ENCODE measurements at regions not wholly inside any gene's neighbourhood (a gene's known extent, or its start where the extent isn't known, plus 50 kb on each side); places are given as distances from the start of the nearest gene placed in this dataset.

GRCh38 chr6:43941174-43941573, 171.2 kb downstream of the VEGFA start:
- no peak overlapping the region for H2AFZ ChIP-seq (ENCODE audit: low read length)
- ATAC-seq, result no peak
- POLR2A ChIA-PET, result interaction anchor here (2.1 kb wide), 1 partner anchor 14 kb away, joined by 6 read pairs; no protein-coding TSS in a partner anchor
- TF ChIP-seq ARHGAP35 (CRISPR knock-in tag; IDR thresholded peaks at IDR 0.05; ENCODE audit: borderline replicate concordance), result no peak
- no peak for TF ChIP-seq HOXA5 (CRISPR knock-in tag; IDR thresholded peaks at IDR 0.05)
- TF ChIP-seq ATF1 (CRISPR knock-in tag; IDR thresholded peaks at IDR 0.05), result no peak
- no peak for TF ChIP-seq ZXDC (CRISPR knock-in tag; IDR thresholded peaks at IDR 0.05)
- no peak for TF ChIP-seq NCOA5 (CRISPR knock-in tag; IDR thresholded peaks at IDR 0.05)
- TF ChIP-seq TSC22D2 (CRISPR knock-in tag; IDR thresholded peaks at IDR 0.05; ENCODE audit: borderline replicate concordance), result no peak
- TF ChIP-seq AFF4 (CRISPR knock-in tag; IDR thresholded peaks at IDR 0.05), result no peak
- no peak for TF ChIP-seq ZNF451 (CRISPR knock-in tag; IDR thresholded peaks at IDR 0.05)
- TF ChIP-seq CEBPZ (IDR thresholded peaks at IDR 0.05; ENCODE audit: low read length), result no peak
- no peak for TF ChIP-seq GFI1 (CRISPR knock-in tag; IDR thresholded peaks at IDR 0.05; ENCODE audit: borderline replicate concordance)
- TF ChIP-seq ZNF724P (CRISPR knock-in tag; IDR thresholded peaks at IDR 0.05; ENCODE audit: borderline replicate concordance), result no peak
- no peak for TF ChIP-seq CREB3 (CRISPR knock-in tag; IDR thresholded peaks at IDR 0.05)
- TF ChIP-seq ZNF17 (CRISPR knock-in tag; IDR thresholded peaks at IDR 0.05), result no peak
- TF ChIP-seq ZNF549 (CRISPR knock-in tag; IDR thresholded peaks at IDR 0.05), result no peak
- no peak for TF ChIP-seq ZNF235 (CRISPR knock-in tag; IDR thresholded peaks at IDR 0.05; ENCODE audit: borderline replicate concordance)

More at GRCh38 chr6:43941174-43941573, 171.2 kb downstream of the VEGFA start:
- BruUV-seq (replicated peaks), result no TSS peak
- no peaks in the 10 kb centered on the region; the same call in 1 of the 2 replicates for H3K9me3 ChIP-seq (ENCODE audit: low read length)
- H3K27me3 ChIP-seq (ENCODE audit: control insufficient read depth in 1 of 2, insufficient read depth in 2 of 2, low read length in 2 of 2), result peaks cover 16 to 60% of the 10 kb centered on the region in 2 experiments
- H4K20me1 ChIP-seq (ENCODE audit: insufficient read depth, low read length), result no peaks in the 10 kb centered on the region
- no peak overlapping the region for H3K4me3 ChIP-seq (replicated peaks in 1 of 3; ENCODE audit: insufficient read depth in 1 of 3, low read depth in 2 of 3, low read length in 3 of 3)
- intact Hi-C loops (cut with micrococcal nuclease; ENCODE audit: unreplicated experiment) (no loop called here), in situ Hi-C loops (cut with HindIII; ENCODE audit: extremely low pct_ligation_motif_present, low pct_unique_long_range_greater_than_20kb) (no loop called here)
- H3K4me2 ChIP-seq (ENCODE audit: low read depth, low read length), result no peak overlapping the region
- H3K36me3 ChIP-seq (replicated peaks in 1 of 2; ENCODE audit: control insufficient read depth in 1 of 2, insufficient read depth in 2 of 2, low read length in 2 of 2), result no peaks in the 10 kb centered on the region
- no peaks in the 10 kb centered on the region for H3K79me2 ChIP-seq (ENCODE audit: insufficient read depth, low read length)
- WGBS (ENCODE audit: low lambda C conversion rate), result 27% methylated on average over 3 of the region's 5 CpGs
- peaks cover 27% of the 10 kb centered on the region for H3K4me1 ChIP-seq (ENCODE audit: insufficient read depth, low read length)
- no peak overlapping the region for H3K27ac ChIP-seq (ENCODE audit: extremely low read length, insufficient read depth, low read length)
- no peak for FAIRE-seq
- CTCF ChIA-PET (ENCODE audit: low intra/inter-chr PET ratio, low total read pairs), result no interaction called here
- H3K9ac ChIP-seq (ENCODE audit: insufficient read depth, low read depth, low read length), result no peak overlapping the region
- no peak for DNase-seq (ENCODE audit: low spot score)
